ENCODE measurements at regions not wholly inside any gene's neighbourhood (a gene's known extent, or its start where the extent isn't known, plus 50 kb on each side); places are given as distances from the start of the nearest gene placed in this dataset.
"Not testable (repeated sequence)": the region's sequence is repeated elsewhere in the genome, so short reads cannot be mapped to it uniquely, and the experiment has no call there.

- TF ChIP-seq, protein P1, sequence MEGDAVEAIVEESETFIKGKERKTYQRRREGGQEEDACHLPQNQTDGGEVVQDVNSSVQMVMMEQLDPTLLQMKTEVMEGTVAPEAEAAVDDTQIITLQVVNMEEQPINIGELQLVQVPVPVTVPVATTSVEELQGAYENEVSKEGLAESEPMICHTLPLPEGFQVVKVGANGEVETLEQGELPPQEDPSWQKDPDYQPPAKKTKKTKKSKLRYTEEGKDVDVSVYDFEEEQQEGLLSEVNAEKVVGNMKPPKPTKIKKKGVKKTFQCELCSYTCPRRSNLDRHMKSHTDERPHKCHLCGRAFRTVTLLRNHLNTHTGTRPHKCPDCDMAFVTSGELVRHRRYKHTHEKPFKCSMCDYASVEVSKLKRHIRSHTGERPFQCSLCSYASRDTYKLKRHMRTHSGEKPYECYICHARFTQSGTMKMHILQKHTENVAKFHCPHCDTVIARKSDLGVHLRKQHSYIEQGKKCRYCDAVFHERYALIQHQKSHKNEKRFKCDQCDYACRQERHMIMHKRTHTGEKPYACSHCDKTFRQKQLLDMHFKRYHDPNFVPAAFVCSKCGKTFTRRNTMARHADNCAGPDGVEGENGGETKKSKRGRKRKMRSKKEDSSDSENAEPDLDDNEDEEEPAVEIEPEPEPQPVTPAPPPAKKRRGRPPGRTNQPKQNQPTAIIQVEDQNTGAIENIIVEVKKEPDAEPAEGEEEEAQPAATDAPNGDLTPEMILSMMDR (conservative IDR thresholded peaks at IDR 0.05; ENCODE audit: low read depth, low read length) = not testable (repeated sequence)
- TF ChIP-seq EZH2 (IDR thresholded peaks at IDR 0.05; ENCODE audit: borderline replicate concordance, low read depth, low read length, poor library complexity, severe bottlenecking) = not testable (repeated sequence)
Observed at GRCh38 chr15:30695811-30696210, 69.9 kb downstream of the ARHGAP11B start.

Measured in A673 (cell line).